COLO668 (cell line): ENCODE measurements at regions not wholly inside any gene's neighbourhood (a gene's known extent, or its start where the extent isn't known, plus 50 kb on each side); places are given as distances from the start of the nearest gene placed in this dataset.

Experiments
- DNase-seq: peaks from one replicate; lab custom pipeline; 2025; ENCODE audit not compliant: unreplicated experiment; lab: John Stamatoyannopoulos, UW

DNA sequence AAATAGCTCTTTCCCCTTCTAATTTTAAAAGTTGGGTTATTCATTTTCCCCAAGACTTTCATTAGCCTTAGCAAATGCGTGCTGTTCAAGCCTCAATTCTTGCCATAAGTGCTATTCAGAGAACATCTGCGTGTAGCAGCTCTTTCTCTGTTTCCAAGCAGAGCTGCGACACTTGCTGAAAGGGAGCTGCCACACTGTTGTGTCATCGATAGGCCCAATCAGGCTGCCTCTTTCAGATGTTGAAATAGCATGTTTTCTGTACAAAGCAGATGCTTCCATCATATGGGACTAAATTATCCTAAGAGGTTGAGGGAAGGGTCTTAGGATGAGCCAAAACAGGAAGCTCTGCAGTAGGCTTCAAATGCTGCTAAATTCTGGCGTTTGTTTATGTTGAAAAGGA is 220.9 kb upstream of the CDC14C start:
- DNase-seq: no peak

- DNase-seq: no peak
Observed at GRCh38 chr7:48708122-48708521, 216.2 kb upstream of the CDC14C start.

GRCh38 chr7:48708635-48709034 is 215.7 kb upstream of the CDC14C start:
- DNase-seq: no peak

- no peak for DNase-seq
Observed at GRCh38 chr7:48710995-48711394, 213.4 kb upstream of the CDC14C start.

DNA sequence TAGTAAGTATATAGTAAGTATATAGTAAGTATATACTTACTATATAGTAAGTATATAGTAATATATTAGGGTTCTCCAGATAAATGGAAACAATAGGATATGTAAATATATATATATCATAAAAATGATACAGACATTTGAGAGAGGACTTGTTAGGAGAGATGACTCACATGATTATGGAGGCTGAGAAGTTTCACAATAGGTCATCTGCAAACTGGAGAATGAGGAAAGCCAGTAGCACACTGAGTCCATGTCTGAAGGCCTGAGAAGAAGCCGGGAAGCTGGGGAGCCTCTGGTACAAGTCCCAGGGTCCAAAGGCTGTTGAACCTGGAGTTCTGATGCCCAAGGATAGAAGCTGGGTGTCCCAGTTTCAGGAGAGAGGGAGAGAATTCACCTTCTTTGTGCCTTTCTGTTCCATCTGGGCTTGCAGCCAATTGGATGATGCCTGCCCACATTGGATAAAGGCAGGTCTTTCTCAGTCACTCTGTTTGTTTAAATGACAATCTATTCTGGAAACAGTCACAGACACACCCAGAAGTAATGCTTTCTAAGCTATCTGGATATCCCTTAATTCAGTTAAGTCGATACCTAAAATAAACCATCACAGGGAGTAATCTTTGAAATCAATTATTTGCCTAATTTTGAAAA is 205.5 kb upstream of the CDC14C start:
- DNase-seq: no peak

GRCh38 chr7:48728799-48729198 is 195.5 kb upstream of the CDC14C start:
- DNase-seq: no peak

DNA sequence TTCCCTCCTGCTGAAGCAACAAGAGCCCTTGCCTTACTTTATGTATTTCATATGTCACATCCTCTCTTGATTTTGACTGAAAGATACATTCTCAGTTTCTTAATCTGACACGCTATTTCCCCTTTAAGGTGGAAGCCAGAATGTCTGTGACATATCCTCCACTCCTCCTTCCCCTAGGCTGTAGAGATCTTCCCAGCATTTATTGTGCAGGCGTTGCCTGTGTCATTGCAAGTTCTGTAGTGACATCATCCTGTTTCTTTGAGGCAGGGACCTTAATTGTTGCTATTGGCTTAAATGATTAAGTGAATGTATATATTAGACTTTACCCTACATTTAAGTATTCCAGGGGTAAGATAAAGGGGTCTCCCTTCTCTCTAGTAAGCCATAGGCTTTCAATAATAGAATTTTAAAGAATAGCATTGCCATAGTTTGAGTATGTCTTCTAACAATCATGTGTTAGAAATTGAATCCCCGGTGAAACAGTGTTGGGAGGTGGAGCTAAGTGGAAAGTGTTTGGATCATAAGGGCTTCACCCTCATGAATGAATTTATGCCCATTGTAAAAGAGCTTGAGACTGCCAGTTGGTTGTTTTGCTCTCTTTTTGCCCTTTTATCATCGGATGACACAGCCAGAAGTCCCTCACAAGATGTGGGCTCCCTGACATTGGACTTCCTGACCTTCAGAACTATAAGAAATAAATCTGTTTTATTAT is 189.5 kb upstream of the CDC14C start:
- DNase-seq: no peak

- no peak for DNase-seq
Observed at GRCh38 chr7:48741545-48741944, 182.8 kb upstream of the CDC14C start.

DNA sequence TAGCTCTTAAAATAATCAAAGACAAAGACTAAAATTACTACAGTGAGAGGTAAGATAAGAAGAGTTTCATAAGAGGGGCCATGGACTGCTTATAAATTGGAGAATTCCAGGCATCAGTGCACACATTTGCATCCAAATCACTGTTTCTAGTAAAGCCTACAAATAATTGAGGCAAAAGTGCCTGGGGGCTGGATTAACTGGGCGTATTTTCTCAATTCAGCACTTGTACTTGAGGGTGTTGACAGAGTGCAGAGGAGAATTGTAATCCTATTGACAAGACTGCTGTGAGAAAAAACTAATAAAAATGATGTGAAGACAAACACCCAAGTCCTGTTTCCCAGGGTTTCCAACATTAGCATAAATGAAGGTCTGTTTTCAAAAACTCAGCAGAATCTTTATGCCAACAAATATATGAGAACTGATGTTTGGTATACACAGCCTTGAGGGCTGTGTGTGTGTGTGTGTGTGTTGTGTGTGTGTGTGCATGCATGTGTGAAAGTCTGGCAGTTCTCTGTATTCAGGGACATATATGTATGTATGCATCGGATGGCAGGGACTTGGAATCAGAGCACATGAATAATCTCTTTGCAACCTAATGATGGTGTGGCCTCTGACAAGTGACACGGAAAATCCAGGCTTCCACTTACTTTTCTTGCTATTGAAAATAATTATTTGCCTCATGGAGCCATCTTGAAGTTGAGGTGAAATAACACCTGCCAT is 182.1 kb upstream of the CDC14C start:
- no peak for DNase-seq

GRCh38 chr7:48748081-48748833 is 176.1 kb upstream of the CDC14C start:
- DNase-seq: no peak

DNA sequence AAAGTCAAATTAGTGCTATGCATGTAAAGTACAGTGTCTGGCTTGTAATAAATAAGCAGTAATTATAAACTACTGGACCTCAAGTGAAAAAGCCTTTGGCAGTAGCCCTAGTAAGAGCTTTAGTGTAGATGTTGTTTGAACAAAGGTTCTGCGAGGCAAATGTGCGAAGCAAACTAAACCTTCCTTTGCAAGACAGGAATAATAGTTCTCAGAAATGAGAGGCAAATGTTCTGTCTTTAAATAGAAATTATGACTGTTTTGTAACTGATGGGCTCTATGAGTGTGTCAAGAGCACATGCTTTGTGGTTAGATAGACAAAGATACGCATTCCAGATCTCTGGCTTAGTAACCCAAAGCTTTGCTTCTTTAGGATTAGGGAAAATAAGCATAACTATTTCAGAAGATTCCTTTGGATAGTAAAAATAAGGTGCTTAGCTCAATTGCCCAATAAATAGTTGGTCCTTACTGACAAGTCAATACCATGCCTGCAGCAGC is 169.2 kb upstream of the CDC14C start:
- no peak for DNase-seq

- no peak for DNase-seq
Observed at GRCh38 chr7:48759431-48760080, 164.8 kb upstream of the CDC14C start.

GRCh38 chr7:48760528-48761265 is 163.7 kb upstream of the CDC14C start:
- DNase-seq: no peak

DNA sequence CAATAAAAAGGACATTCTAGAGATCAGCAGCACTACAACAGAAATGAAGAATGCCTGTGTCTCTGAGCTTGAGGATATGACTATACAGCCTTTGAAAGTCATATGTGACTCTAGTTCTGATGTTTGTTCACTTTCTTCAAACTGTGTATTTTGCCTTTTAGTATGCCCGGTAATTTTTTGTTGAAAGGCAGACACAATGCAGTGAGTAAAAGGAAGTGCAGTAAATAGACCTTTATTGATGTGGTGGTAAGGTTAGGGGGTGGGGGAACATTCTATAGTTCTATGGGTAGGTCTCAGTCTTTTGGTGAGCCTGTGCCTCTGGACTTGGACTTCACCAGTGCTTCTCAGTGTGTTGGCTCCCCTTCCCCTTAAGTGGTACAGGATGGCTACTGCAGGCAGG is 143.5 kb upstream of the CDC14C start:
- no peak for DNase-seq

DNA sequence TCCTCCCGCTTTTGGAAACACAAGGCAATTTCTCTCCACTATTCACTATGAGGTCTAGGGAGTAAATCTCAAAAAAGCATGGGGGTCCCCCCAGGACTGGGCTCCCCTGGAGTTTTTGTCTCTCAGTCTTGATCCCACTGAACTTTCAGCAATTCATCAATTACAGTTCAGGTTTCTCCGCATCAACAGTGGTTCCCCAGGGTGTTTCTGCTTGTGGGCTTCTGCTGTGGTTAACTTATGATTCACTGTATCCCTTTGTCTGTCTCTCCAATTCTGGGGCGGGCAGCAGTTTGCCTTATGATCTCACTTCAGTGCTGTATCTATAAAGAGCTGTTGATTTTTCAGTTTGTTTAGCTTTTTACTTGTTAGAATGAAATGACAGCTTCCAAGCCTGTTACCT is 142.6 kb upstream of the CDC14C start:
- peak; percentile 64 for DNase-seq

GRCh38 chr7:48782511-48782910 is 141.8 kb upstream of the CDC14C start:
- peak; percentile 51 for DNase-seq

DNA sequence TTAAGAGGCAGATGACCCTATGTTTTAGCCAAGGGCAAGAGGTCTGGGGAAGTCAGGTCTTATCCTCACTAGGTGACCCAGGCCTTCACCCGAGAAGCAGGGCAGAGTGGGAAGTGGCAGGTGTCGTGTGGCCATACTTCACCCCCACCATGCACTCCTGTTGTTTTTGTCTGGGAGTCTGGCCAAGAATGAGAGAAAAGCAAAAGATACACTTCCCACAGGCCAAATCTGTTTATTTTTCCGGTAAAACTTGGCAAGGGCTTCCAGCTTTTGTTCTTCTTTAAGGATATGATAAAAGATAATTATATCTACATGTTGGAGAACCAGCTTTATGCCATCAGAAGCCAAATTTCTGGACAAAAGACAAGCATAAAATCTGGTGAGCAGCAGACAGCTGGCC is 137.4 kb upstream of the CDC14C start:
- no peak for DNase-seq

- no peak for DNase-seq
Observed at GRCh38 chr7:48803250-48803649, 121.1 kb upstream of the CDC14C start.

GRCh38 chr7:48806731-48807130 is 117.6 kb upstream of the CDC14C start:
- no peak for DNase-seq

DNA sequence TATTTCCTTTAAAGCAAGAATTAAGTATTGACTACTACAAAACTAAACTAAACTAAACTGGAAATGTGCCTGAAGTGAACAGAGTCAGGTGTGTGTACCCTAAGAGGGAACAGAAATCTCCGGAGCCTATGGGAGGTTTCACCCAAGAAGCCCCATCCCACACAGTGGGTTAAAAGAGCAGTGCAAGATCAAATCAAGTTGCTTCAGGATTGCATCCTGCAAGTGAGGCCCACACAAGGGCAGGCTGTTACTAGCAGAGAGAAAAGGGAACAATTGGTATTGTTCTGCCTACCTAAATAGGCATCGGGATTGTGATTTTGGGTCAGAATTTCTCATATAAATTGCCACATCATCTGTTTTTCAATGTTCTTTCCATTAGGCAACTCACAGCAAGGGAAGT is 113.3 kb upstream of the CDC14C start:
- no peak for DNase-seq
